Muscle of leg (tissue), 3 donors: ENCODE measurements at regions not wholly inside any gene's neighbourhood (a gene's known extent, or its start where the extent isn't known, plus 50 kb on each side); places are given as distances from the start of the nearest gene placed in this dataset.

Experiments
- DNase-seq: peaks from one replicate; pipeline ENCODE4 v3.0.0; 2013
- H3K27ac ChIP-seq: one replicate; pipeline ENCODE4 v1.5.1; 2013; ENCODE audit warnings: mild to moderate bottlenecking, low read length, control low read depth
- H3K27me3 ChIP-seq: one replicate; pipeline ENCODE4 v1.6.1; 2013; ENCODE audit warnings: low read length; ENCODE audit not compliant: control insufficient read depth, insufficient read depth
- H3K36me3 ChIP-seq: one replicate; pipeline ENCODE4 v1.6.1; 2013; ENCODE audit warnings: low read length; ENCODE audit not compliant: control insufficient read depth, insufficient read depth
- H3K4me1 ChIP-seq: one replicate; pipeline ENCODE4 v1.6.1; 2013; ENCODE audit warnings: low read length; ENCODE audit not compliant: control insufficient read depth, insufficient read depth
- H3K4me3 ChIP-seq: one replicate; pipeline ENCODE4 v1.5.1; 2013; ENCODE audit warnings: low read length, control low read depth
- H3K9me3 ChIP-seq: replicated peaks from 2 replicates; pipeline ENCODE4 v1.6.1; 2013; ENCODE audit warnings: low read depth, low read length; ENCODE audit not compliant: control insufficient read depth
- WGBS: methylation state at CpG from one replicate; pipeline ENCODE4 v1.1.5; 2013; ENCODE audit warnings: missing lambda C conversion rate; ENCODE audit not compliant: insufficient coverage; 5-methylcytosine and 5-hydroxymethylcytosine counted together

DNA sequence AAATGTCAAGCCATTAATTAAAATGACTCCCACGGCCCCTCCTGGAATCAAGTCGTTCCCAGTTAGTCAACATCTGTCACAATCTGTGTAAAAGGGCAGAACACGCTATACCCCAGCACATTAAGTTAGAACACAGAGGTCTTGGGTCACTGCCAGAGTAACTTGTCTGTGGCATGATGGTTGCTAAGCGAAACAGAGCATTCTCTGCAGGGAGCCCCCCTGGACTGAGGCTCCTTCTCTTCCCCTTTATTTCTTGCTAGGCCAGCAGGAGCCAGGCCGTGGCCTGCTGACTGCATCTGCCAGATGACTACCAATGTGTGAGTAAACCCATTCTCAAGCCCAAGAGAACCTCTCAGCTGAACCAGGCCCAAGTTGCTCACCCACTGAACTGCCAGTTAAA is 51.9 kb upstream of the ZBED3 start:
- 43% methylated on average over 3 of the region's 5 CpGs for WGBS

More for the DNA sequence above, 51.9 kb upstream of the ZBED3 start:
- H3K4me3 ChIP-seq: no peak overlapping the region
- H3K27ac ChIP-seq: no peak overlapping the region
- no peaks in the 10 kb centered on the region for H3K27me3 ChIP-seq
- no peaks in the 10 kb centered on the region for H3K4me1 ChIP-seq
- H3K9me3 ChIP-seq: no peaks in the 10 kb centered on the region
- DNase-seq: peak; percentile 25
- no peaks in the 10 kb centered on the region for H3K36me3 ChIP-seq
